Right hindlimb (tissue), 1 donor: ENCODE measurements at regions not wholly inside any gene's neighbourhood (a gene's known extent, or its start where the extent isn't known, plus 50 kb on each side); places are given as distances from the start of the nearest gene placed in this dataset.
"Not testable (repeated sequence)": the region's sequence is repeated elsewhere in the genome, so short reads cannot be mapped to it uniquely, and the experiment has no call there.

ENCODE experiments used
- DNase-seq: peaks from one replicate; pipeline ENCODE4 v3.0.0-alpha.2; 2018

DNA sequence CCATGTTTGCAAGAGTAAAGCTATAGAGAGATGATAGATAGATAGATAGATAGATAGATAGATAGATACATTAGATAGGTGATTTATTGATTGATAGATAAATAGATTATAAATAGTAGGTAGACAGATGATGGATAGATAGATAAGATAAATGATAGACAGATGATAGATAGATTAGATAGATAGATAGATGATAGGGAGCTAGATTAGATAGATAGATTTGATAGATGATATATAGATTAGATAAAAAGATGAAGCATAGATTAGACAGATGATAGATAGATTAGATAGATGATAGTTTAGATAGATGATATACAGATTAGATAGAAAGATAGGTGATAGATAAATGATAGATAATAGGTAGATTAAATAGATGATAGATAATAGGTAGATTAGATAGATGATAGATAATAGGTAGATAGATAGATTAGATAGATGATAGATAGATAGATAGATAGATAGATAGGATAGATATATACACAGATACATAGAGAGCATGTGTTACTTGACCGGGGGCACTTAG is 243.3 kb upstream of the FOXK1 start:
- no peak for DNase-seq

DNA sequence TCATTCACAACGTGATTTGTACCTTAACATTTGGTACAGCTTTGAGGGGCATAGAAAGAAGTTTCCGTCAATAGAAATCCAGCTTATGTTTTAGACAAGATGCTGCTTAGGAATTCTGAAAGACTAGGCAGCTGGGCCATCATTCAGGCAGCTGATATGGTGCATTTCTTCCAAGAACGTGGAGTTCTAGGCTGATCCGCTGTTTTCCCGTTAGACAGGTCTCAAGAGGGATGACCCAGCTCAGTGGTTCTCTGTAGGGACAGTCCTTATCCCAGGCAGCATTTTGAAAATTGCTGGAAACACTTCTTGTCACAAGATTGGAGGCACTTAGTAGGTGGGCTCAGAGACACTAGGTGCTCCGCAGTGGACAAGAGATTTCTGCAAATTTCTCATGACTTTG is 242.7 kb upstream of the FOXK1 start:
- DNase-seq, result no peak

DNA sequence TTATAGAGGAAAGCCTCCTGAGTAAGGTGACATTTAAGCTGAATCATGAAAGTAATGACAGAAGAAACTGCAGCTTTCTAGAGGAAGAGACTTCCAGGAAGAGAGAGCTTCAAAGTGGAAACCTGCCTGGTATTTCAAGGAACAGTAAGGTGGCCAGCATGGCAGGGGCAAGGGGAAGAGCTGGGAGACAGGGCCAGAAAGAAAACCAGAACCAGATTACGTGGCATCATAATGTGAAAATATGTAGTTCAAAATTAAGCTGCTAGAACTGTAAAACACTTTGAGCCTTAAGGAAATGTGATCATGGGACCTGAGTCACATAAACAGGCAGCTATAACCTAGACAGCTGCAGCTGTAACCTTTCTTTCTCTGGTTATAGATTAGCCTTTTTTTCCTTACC is 238.0 kb upstream of the FOXK1 start:
- no peak for DNase-seq

DNA sequence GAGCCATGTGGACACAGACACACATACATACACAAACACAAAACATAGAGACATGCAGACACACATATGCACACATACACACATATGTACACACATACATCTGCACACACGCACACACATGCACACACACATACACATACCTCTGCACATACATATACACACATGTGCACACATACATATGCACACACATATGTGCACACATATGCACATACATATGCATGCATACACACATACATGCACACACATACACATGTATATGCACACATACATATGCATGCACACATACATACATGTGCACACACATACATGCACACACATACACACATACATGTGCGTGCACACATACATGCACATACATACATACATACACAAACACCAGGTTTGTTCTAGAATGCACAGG is 236.3 kb upstream of the FOXK1 start:
- DNase-seq, result no peak

DNA sequence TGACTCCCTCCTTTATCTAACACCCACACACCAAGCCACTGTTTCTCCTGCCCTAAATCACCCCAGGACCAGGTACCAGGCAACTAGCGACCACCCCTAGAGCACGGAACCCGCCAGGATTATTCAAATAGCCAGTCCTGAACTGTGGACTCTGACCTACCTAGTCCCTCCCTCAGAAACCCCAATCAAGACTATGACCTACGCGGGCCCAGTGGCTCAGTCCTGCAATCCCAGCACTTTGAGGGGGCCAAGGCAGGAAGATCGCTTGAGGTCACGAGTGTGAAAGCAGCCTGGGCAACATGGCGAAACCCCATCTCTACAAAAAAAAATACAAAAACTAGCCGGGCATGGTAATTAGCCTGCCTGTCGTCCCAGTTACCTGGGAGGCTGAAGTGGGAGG is 232.8 kb upstream of the FOXK1 start:
- no peak for DNase-seq

DNA sequence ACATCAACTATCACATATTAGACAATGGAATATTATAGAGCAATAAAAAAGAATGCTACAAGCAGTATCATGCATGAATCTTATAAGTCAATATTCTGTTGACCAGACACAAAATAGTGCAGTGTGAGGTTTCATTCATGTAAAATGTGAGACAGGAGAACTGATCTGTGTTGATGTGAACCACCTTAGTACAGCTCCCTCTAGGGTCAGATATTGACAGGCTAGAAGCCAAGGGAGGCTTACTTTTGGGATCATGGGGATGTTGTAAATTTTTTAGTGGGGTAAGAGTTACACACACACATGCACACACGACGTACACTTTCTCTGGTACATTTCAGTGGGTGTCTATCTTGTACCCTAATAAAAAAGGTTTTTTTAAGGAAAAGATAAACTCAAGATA is 231.6 kb upstream of the FOXK1 start:
- no peak for DNase-seq

DNA sequence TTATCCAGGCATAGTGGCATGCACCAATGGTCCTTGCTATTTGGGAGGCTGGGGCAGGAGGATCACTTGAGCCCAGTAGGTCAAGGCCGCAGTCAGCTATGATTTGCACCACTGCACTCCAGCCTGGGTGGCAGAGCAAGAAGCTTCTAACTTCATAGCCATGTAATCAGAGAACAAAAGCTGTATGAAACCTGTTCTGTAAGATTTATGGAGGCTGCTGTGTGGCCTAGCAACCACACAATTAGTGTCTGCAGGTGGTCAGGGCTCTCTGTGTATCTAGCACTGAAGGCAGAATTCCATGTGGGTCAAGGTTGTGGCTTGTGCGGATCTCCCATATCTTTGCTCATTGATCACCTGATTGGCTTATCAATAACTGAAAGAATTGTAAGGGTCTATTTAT is 221.5 kb upstream of the FOXK1 start:
- no peak for DNase-seq

DNA sequence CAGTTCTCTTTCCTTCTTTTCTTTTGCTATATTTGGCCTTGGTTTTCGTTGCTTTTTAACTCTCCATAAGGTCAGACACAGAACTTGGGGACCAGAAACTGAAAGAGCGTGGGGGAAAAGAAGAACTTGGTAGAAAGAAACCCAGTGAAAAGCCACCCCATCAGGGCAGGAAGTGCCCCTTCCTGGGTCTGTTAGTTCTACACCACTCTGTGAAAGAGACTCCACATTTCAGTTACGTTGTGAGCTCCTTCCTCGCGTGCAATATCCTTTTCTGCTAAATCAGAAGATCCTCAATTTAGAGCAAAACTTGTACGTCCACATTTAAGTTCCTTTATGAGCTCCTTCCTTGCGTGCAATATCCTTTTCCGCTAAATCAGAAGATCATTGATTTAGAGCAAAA is 220.6 kb upstream of the FOXK1 start:
- no peak for DNase-seq

DNA sequence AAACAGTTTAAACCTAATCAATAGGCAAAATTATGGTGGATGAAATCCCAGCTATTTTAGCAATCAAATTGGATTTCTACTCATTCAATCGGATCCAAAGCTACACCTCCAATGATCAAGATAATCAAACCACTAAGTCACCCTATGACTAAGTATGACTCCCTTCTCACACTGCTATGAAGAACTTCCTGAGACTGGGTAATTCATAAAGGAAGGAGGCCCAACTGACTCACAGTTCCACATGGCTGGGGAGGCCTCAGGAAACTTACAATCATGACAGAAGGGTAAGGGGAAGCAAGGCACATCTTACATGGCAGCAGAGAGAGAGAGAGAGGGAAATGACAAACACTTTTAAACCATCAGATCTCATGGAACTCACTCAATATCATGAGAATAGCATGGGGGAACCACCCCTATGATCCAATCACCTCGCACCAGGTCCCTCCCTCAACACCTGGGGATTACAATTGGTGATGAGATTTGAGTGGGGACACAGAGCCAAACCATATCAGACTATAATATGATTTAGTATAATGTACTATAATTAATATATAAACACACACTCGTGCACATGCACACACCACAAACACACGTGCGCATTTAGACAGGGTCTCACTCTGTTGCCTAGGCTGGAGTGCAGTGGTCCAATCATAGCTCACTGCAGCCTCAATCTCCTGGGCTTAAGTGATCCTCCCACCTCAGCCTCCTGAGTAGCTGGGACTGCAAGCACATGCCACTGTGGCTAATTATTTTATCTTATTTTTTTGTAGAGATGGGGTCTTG is 213.6 kb upstream of the FOXK1 start:
- DNase-seq, result no peak

DNA sequence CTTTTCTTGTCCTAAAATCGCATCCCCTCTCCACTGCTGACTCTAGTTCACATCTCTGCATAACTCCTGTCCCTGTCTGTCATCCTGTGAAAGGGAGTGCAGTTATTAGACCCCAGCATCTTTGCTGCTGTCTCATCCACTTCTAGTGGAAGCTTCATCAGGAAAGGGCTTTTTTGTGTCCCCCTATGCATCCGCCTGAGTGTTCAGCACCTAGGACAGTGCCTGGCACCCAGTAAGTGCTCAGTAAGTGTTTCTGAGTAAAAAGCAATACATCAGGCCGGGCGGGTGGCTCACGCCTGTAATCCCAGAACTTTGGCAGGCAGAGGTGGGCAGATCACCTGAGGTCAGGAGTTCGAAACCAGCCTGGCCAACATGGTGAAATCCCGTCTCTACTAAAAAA is 211.8 kb upstream of the FOXK1 start:
- DNase-seq, result peak; percentile 51

DNA sequence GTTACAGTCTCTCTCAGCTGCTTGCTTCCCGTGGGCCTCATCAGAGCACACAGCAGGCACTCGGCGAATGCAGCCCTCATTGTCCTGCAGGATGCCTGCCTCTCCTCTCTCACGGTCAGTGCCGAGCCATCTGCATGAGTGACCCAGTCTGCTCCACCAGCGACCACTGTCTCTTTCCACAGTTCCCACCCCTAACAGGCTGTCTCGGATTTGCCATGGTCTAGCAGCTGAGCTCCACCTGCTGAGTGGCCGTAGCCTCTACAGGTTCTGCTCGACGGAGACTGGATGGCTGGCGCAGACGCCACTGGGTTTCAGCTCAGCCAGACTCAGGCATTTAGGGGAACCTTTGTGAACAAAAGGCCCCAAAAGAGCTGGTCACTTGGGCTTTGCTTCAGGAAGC is 209.4 kb upstream of the FOXK1 start:
- no peak for DNase-seq

DNA sequence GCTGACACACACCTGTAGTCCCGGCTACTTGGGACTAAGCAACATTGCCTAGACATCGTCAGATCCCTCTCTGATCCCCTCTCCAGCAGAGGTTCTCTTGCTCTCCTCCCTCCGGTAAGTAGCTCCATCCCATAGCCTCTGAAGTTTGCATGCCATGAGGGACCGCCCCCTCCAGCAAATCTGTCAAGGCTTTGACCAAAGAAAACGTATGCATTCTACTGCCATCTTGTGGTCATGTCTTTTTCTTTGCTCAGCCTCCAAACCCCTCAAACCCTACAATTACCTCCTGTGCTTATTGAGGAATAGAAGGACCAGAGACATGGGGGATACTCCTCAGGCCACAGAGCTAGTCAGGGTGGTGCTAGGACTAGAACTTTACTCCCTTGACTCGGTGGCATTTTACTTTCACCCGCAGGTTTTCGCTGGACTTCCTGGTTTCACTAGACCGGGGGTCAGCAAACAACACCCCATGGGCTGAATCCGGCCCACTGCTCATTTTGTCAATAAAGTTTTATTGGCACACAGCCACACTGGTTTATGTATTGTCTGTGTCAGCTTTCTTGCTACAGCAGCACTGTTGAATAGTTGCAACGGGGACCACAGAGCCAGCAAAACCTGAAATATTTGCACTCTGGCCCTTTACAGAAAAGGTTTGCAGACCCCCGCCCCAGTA is 202.6 kb upstream of the FOXK1 start:
- peak; percentile 15 for DNase-seq

DNA sequence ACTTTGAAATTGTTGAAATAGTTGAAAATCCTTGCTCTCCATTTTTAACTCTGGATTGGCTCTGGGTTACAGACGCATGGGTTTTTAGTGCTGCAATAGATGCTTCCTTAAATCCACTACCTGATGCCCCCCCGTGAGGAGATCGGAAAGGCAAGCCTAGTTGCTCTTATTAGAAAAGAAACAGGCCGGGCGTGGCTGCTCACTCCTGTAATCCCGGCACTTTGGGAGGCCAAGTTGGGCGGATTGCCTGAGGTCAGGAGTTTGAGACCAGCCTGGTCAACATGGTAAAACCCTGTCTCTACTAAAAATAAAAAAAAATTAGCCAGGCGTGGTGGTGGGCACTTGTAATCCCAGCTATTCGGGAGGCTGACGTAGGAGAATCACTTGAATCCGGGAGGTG is 202.0 kb upstream of the FOXK1 start:
- DNase-seq, result not testable (repeated sequence)

DNA sequence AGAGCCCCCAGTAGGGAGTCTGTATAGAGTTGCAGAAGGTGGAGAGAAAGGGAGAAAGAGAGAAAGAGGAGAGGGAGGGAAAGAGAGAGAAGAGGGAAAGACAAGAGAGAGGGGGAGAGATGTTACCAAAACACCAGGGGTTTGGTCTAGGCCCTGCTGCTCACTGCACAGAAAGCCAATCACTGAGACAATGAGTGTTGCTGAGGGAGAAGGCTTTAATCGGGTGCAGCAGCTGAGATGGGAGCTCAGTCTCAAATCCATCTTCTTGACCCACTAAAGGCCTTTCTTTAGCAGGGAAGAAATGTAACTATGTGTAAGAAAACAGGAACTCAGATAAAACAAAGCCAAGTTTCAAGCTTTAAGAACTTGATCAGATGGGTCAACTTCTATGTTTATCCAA is 198.2 kb upstream of the FOXK1 start:
- DNase-seq, result no peak

DNA sequence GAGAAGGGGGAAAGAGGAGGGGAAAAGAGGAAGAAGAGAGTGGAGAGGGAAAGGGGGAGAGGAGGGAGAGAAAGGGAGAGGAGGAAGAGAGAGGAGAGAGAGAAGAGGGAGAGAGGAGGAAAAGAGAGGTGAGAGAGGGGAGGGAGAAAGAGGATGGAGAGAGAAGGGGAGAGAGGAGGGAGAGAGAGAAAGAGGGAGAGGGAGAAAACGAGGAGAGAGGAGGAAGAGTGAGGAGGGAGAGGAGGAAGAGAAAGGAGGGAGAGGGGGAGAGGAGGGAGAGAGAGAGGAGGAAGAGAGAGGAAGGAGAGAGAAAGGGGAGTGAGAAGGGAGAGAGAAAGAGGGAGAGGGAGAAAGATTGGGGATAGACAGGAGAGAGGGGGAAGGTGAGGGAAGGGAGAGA is 197.6 kb upstream of the FOXK1 start:
- no peak for DNase-seq

DNA sequence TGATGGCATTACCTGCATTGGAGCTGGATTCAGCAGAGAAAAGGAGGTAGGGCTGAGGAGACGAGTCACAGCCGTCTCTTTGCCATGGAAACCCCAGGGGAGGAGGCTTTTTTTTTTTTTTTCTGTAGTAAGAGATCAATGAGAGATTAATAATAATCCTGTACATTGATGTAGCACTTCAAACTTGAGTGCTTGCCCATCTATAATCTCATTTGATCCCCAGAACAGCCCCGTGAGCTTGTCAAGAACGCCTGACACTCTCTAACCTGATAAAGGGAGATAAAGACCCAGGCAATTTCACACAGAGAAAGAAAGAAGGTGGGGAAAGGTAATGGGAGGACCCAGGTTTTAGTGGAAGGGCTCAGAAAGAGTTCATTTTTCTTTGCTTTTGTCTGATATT is 195.2 kb upstream of the FOXK1 start:
- no peak for DNase-seq

DNA sequence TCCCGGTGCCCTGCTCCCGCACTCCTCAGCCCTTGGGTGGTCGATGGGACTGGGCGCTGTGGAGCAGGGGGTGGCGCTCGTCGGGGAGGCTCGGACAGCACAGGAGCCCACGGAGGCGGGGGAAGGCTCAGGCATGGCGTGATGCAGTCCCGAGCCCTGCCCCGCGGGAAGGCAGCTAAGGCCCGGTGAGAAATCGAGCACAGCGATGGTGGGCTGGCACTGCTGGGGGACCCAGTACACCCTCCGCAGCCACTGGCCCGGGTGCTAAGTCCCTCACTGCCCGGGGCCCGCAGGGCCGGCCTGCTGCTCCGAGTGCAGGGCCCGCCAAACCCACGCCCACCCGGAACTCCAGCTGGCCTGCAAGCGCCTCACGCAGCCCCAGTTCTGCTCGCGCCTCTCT is 185.2 kb upstream of the FOXK1 start:
- not testable (repeated sequence) for DNase-seq

DNA sequence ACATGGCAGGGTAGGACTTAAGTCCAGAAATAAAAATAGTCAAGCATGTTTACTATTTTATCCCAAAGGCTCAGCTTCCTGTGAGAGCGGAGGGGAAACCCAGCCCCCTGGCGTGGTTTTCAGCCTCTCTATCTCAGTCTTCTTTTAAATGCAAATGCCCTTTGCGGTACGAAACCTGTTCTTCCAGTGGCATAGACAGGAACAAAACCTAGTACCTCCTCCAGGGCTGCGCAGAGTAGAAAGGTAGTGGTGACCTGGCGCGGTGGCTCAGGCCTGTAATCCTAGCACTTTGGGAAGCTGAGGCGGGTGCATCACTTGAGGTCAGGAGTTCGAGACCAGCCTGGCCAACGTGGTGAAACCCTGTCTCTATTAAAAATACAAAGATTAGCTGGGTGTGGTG is 181.3 kb upstream of the FOXK1 start:
- DNase-seq, result no peak

DNA sequence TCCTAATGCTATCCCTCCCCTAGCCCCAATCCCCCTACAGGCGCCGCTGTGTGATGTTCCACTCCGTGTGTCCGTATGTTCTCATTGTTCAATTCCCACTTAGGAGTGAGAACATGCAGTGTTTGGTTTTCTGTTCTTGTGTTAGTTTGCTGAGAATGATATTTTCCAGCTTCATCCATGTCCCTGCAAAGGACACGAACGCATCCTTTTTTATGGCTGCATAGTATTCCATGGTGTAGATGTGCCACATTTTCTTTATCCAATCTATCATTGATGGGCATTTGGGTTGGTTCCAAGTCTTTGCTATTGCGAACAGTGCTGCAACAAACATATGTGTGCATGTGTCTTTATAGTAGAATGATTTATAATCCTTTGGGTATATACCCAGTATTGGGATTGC is 174.2 kb upstream of the FOXK1 start:
- not testable (repeated sequence) for DNase-seq

DNA sequence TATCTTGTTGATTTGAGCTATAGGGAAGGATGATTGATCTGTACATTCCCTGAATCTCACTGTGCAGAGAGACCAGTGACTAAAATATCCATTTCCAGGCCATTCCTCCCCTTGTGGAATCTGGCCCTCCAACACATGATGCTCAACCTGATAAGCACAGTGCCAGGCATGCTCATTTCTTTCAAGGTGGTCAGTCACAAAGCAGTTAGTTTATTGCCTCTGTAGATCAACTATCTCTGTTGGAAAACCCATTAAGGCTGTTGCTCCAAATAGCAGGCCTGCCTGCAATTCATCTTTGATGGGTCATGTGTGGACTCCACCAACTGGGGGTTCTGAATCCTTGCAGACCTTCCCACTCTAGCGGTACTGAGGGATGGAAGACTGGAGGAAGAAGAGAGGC is 168.6 kb upstream of the FOXK1 start:
- no peak for DNase-seq

DNA sequence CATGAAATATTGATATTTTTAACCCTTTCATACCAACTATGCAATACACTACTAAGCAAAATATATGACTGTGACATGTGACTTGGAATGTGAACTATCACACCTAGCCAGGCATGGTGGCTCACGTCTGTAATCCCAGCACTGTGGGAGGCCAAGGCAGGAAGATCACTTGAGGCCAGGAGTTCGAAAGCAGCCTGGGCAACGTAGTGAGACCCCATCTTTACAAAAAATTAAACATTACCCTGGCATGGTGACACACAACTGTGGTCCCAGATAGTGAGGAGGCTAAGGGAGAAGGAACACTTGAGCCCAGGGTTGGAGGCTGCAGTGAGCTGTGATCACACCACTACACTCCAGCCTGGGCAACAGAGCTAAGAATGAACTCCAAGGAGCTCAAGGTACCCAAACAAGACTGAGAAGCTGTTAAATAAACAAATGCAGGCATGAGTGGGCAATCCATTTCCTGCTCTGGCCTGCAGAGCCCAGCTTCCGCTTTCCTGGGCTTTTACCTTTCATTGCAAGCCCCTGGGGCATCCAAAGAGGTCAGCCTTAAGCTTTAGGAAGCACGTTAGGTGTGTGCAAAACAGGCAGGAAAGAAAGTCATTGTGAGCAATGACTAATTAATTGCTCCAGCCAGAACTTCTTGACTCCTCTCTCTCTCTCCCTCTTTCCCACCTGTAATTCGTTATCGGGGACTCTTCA is 162.1 kb upstream of the FOXK1 start:
- DNase-seq, result no peak

DNA sequence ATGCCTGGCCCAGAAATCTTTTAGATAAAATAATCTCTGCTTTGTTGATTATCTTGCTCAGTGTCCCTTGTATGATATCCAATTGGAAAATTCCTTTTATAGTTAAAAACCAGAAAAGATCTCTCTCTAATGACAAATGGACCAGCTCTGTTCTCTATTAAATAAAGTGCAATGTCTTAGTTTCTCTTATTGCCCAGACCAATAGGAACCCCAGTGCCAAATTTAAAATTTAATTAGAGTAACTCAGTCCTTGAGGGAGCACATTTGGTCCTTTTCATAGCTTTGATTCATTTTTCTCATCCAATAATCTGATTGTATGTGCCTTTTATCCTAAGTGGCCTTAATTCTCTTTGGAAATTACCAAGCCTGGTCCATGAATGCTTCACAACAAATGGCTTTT is 158.9 kb upstream of the FOXK1 start:
- DNase-seq, result no peak

DNA sequence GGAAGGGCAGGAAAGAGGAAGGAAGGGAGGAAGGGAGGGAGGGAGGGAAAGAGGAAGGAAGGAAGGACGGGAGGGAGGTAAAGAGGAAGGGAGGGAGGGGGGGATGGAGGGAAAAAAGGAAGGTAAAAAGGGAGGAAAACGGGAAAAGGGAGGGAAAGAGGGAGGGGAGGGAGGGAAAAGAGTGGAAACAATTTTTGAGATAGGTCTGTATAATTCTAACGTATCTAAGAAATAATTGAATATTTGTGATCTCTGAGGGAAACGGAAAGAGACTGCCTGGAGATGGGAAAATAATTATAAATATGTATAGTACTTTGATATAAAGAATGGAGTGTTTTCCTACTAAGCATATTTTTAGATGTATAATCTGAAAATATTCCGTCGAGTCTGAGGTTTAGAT is 158.2 kb upstream of the FOXK1 start:
- no peak for DNase-seq

DNA sequence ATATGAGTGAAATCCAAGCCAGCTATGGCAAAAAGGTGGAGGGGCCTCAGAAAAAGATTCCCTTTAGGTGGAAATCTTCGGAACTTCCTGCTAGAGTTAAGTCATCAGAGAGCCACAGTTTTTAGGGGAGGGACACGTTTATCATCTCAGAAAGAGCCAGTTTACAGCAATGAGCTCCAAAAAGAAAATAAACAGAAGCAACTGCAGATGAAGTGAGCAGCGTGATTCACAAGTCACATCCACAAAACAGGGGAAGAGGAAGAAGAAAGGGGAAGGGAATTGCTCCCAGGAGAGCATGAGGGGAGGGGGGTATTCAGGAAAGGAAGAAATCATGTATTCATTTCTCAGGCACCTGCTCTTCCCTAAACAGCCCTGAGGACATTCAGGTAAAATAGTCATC is 156.2 kb upstream of the FOXK1 start:
- no peak for DNase-seq
